ENCODE measurements at regions not wholly inside any gene's neighbourhood (a gene's known extent, or its start where the extent isn't known, plus 50 kb on each side); places are given as distances from the start of the nearest gene placed in this dataset.
"Not testable (repeated sequence)": the region's sequence is repeated elsewhere in the genome, so short reads cannot be mapped to it uniquely, and the experiment has no call there.

- DNase-seq: no peak
Observed at GRCh38 chr1:230591678-230592077, 50.6 kb upstream of the COG2 start.

- no peak for DNase-seq
Observed at GRCh38 chr1:230589951-230590350, 52.3 kb upstream of the COG2 start.

DNA sequence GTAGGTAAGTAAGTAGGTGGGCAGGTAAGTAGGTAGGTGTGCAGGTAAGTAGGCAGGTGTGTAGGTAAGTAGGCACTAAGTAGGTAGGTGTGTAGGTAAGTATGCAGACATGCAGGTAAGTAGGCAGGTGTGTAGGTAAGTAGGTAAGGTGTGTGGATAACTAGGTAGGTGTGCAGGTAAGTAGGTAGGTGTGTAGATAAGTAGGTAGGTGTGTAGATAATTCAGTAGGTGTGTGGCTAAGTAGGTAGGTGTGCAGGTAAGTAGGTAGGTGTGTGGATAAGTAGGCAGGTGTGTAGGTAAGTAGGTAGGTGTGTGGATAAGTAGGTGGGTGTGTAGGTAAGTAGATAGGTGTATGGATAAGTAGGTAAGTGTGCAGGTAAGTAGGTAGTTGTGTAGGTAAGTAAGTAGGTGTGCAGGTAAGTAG, 53.9 kb upstream of the COG2 start:
- DNase-seq: no peak

DNA sequence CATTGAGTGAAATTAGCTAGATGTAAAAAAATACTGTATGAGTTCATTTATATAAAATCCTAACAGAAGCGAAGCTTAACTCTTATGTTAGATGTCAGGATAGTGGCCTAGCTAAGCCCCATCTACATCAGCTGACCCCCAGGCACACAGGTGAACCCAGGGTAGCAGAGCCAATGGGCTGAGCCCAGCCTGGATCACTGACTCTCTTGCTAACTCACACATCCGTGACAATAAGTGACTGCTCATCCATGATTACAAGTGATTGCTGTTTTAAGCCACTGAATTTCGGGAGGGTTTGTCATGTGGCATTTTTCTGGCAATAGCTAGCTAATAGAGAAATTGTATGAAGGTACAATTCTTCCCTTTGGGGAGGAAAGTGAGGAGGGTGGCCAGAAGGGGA, 55.2 kb upstream of the COG2 start:
- no peak for DNase-seq

- DNase-seq: no peak
Observed at GRCh38 chr1:230584660-230585059, 57.6 kb upstream of the COG2 start.

DNA sequence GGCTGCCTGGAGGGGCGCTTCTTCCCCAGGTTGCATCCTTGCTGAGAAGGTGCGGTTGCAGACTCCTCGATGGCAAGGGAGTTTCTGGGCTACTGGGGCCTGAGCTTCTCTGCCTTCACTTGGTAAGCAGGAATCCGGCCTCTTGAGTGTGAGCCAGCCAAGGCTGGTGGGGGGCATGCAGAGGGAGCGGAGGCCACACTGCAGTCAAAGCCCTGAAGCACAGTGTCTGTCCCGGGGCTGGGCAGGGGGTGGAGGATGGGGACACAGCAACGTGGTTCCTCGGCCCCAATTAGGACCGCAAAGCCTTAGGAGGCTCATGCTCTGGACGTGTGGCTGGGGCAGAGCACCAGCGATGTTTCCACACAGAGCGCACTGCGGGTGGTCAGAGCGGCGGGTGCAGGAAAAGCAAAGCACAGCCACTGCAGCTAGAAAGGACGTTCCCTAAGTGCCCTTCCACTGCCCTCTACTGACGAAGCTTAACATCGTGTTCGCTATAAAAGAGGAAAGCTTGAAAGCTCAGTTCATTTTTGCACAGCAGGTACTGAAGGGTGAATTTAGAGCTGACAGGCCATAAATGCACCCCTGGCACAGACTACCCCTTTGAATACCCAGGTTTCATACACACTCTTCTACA, 60.7 kb upstream of the COG2 start:
- no peak for DNase-seq

- DNase-seq: no peak
Observed at GRCh38 chr1:230578616-230579015, 63.7 kb upstream of the COG2 start.

DNA sequence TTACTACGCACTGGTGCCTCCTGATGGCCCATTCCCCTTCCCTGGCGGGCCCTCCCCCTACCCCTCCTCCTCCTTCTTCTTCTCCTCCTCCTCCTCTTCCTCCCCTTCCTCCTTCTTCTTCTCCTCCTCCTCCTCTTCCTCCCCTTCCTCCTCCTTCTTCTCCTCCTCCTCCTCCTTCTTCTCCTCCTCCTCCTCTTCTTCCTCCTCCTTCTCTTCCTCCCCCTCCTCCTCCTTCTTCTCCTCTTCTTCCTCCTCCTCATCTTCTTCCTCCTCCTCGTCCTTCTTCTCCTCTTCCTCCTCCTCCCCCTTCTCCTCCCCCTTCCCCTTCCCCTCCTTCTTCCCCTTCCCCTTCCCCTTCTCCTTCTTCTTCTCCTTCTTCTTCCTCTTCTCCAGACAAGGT, 64.7 kb upstream of the COG2 start:
- no peak for DNase-seq

- no peak for DNase-seq
Observed at GRCh38 chr1:230575886-230576500, 66.3 kb upstream of the COG2 start.

DNA sequence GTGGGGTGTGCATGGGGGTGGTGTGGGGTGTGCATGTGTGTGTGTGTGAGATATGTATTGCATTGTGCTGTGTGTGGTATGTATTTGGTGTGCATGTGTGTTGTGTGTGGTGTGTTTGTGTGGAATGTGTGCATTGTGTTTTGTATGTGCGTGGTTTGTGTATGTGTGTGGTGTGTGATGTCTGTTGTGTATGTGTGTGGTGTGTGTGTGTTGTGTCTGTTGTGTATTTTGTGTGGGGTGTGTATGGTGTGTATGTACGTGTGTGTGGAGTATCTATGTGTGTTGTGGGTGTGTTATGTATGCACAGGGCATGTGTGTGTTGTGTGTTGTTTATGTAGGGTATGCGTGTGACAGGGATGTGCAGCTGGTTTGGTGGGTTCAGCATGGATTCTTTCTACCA, 67.8 kb upstream of the COG2 start:
- DNase-seq: no peak

- DNase-seq: no peak
Observed at GRCh38 chr1:230573658-230574057, 68.6 kb upstream of the COG2 start.

DNA sequence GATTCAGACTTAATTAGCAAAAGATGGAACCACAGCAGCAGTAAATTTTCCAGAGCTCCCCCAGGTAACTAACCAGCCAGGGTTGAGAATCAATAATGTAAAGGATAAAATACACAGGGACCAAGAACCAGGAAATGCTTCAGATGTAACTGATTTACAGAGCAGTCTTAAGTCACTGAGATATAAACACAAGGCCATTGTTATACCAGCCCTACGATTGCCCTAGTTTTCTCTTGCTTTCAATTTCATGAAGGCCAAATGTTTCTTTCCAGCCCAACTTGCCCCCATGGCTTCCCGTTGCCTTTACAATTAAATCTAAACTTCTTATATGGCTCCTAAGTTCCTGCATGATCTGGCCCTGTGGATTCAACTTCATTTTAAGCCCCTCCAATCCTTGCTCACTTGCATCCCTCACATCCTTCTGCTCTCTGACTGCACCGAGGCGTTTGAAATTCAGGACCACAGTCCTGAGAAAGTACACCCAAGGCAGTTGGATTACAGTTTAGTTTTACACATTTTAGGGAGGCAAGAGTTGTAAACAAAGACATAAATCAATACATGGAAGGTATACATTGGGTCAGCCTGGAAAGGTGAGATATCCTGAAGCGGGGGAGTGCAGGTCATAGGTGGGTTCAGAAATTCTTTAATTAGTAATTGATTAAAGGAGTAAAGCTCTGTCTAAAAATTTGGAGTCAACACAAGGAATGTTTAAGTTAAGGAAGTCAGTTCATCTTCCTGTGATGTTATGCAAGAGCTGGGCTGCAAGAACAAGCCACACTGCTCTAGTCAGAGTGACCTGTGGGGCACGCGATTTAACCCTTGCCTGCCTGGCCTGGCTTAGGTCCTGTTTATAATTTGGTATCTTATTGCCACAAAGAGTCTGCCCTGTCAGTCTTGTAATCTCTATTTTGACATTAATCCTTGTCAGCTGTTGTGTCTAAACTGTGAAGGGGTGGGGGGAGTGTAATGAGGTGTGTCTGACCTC, 69.9 kb upstream of the COG2 start:
- no peak for DNase-seq

- DNase-seq: no peak
Observed at GRCh38 chr1:230570724-230571360, 71.4 kb upstream of the COG2 start.

GRCh38 chr1:230569201-230569600, 73.1 kb upstream of the COG2 start:
- DNase-seq: no peak

GRCh38 chr1:230568676-230569075, 73.6 kb upstream of the COG2 start:
- DNase-seq: no peak

GRCh38 chr1:230568008-230568407, 74.3 kb upstream of the COG2 start:
- DNase-seq: peak; percentile 18 to 31

DNA sequence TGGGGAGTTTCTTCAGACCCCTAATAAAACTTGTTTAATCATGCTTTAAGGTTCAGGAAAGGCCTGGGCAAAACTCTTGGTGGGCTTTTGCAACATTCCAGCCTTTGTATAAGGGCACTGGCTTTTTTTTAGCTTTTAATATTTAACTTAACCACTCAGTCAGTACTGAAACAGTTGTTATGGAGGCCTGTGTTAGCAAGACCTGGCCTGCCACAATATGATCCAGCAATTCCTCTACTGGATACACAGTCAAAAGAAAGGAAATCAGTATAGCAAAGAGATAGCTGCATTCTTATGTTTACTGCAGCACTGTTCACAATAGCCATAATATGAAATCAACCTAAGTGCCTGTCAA, 75.1 kb upstream of the COG2 start:
- no peak for DNase-seq

DNA sequence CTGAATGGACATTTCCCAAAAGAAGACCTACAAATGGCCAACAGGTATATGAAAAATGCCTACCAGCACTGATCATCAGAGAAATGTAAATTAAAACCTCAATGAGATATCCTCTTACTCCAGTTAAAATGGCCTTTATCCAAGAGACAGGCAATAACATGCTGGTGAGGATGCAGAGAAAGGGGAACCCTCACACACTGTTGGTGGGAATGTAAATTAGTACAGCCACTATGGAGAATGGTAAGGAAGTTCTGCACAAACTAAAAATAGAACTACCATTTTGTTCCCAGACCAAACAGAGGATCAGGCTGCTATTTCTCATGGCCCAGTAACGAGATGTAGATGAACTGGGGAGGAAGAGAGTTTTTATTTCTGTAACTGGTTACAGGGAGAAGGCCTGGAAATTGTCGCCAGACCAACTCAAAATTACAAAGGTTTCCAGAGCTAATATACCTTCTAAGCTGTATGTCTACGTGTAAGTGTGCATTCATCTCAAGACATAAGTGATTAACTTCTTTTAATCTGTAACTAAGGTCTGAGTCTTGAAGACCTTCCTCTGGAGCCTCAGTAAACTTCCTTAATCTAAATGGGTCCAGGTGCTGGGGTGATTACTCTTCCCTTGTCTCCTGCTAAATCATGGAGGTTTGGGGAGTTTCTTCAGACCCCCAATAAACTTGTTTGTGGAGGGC, 75.6 kb upstream of the COG2 start:
- DNase-seq: not testable (repeated sequence)

GRCh38 chr1:230565141-230565540, 77.1 kb upstream of the COG2 start:
- DNase-seq: no peak

DNA sequence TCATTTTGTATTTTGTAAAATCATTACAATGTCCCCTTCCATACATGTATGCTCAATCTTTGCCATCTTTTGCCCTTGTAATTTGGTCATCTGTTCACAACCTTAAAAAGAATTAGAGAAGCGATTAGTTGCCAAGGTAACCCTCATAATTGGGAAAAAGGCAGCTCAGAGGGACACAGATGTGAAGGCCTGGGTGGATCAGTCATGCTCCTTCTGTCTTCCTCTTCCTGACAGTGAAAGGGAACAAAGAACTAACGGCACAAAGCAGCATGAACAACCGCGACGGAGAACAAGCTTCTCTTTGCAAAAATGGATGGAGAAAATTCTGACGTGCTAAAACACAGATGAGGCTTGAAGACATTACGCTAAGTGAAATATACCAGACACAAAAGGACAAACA, 78.7 kb upstream of the COG2 start:
- DNase-seq: no peak

DNA sequence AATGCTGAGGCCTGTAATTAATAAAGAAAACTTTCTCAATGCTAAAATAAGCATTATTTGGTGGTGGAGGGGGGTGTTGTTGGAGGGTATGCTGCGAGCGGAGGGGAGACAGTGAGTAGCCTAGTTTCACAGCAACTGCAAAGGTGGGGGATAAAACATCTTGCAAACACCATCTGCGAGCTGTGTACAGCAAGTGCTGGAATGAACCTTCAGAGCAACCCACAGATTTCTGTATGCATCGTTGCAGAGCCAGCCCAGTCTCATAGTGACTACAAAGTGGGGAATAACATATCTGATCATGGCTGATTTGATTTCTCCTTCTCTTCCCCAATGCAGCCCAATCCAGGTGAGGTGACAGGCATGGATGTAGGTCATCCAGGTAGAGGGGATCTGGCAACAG, 80.7 kb upstream of the COG2 start:
- DNase-seq: no peak

DNA sequence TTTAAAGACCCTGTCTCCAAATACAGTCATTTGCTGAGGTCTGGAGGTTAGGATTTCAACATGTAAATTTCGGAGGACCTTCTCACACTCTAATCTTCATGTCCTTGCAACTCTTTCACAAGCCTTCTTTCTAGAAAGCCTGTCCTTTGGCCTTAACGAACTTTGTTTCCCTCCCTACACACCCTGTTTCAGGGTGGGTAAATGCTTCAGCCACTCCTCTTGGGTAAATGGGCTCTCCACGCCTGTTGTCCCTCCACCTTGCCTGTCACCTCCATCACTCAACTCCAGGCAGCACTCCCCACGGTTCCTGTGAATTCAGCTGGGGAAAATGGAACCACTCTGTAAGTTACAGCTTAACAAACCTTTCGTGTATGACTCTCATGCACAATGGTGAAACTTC, 84.0 kb upstream of the COG2 start:
- no peak for DNase-seq

DNA sequence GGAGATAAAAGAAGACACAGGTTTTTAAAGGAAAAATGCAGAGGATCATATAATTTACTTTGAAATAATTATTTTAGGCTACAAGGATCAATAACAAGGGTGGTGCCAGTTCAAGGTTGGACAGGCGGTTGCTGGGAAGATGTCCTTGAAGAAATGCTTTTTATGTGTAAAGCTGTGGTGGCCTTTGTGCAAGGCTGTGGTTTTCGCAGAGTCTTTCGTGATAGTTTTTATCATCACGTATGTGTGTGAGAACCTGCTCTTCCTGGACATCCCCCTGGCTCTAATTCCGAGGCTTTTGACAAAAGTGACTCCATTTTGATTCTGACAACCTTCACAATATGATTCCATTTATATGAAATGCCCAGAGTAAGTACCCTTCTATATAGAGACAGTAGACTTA, 85.8 kb upstream of the COG2 start:
- DNase-seq: no peak

Data from activated CD4-positive, alpha-beta T cell treated with anti-CD3 and anti-CD28 coated beads, Interleukin-2, amount 50 U/mL, for 48 hours (primary cell).